GM21825 (cell line): ENCODE measurements at regions not wholly inside any gene's neighbourhood (a gene's known extent, or its start where the extent isn't known, plus 50 kb on each side); places are given as distances from the start of the nearest gene placed in this dataset.
"Not testable (repeated sequence)": the region's sequence is repeated elsewhere in the genome, so short reads cannot be mapped to it uniquely, and the experiment has no call there.

ENCODE experiments used
- ATAC-seq: cut with Tn5 transposase; IDR thresholded peaks from one replicate; pipeline ENCODE4 v1.9.1; 2021; ENCODE audit warnings: mild to moderate bottlenecking, moderate library complexity; ENCODE audit not compliant: unreplicated experiment

- ATAC-seq = no peak
Observed at GRCh38 chrX:81348388-81348787, 146.5 kb downstream of the SH3BGRL start.

GRCh38 chrX:81354954-81355353, 153.1 kb downstream of the SH3BGRL start:
- no peak for ATAC-seq

- no peak for ATAC-seq
Observed at GRCh38 chrX:81355436-81355835, 153.5 kb downstream of the SH3BGRL start.

- no peak for ATAC-seq
Observed at GRCh38 chrX:81367291-81367690, 165.4 kb downstream of the SH3BGRL start.

GRCh38 chrX:81377329-81377728, 175.4 kb downstream of the SH3BGRL start:
- no peak for ATAC-seq

GRCh38 chrX:81378560-81378959, 176.7 kb downstream of the SH3BGRL start:
- ATAC-seq = no peak

GRCh38 chrX:81390237-81390636, 188.3 kb downstream of the SH3BGRL start:
- peak; percentile 85 for ATAC-seq

- ATAC-seq = no peak
Observed at GRCh38 chrX:81392396-81392795, 190.5 kb downstream of the SH3BGRL start.

- ATAC-seq = no peak
Observed at GRCh38 chrX:81405781-81406180, 203.9 kb downstream of the SH3BGRL start.

- ATAC-seq = no peak
Observed at GRCh38 chrX:81411517-81411916, 209.6 kb downstream of the SH3BGRL start.

- no peak for ATAC-seq
Observed at GRCh38 chrX:81412428-81412827, 210.5 kb downstream of the SH3BGRL start.

- ATAC-seq = not testable (repeated sequence)
Observed at GRCh38 chrX:81412857-81413256, 211.0 kb downstream of the SH3BGRL start.

- no peak for ATAC-seq
Observed at GRCh38 chrX:81414630-81415029, 212.7 kb downstream of the SH3BGRL start.
